Stomach (tissue), 8 donors: ENCODE measurements at regions not wholly inside any gene's neighbourhood (a gene's known extent, or its start where the extent isn't known, plus 50 kb on each side); places are given as distances from the start of the nearest gene placed in this dataset.

Source experiments
- DNase-seq, 2 donors: peaks; one replicate each; pipeline versions ENCODE4 v3.0.0 to v3.0.0-alpha.2; 2013 to 2019
- H3K27ac ChIP-seq, 5 donors: fragments of 200-600 bp in 4 of 5; sonication (generic) in 4 of 5; one replicate each; pipeline ENCODE4 v1.5.1; 2013 to 2019; ENCODE audit warnings: mild to moderate bottlenecking in 1 of 5, moderate library complexity in 1 of 5
- H3K27me3 ChIP-seq, 3 donors: fragments of 200-600 bp; sonication (generic); one replicate each; pipeline ENCODE4 v1.5.1; 2017 to 2019; ENCODE audit warnings: mixed run types in 1 of 3
- H3K36me3 ChIP-seq, 4 donors: fragments of 200-600 bp; sonication (generic); 1 replicate in 3 of 4; 2 replicates in 1 of 4; pipeline ENCODE4 v1.5.1; 2016 to 2019
- H3K4me1 ChIP-seq, 4 donors: fragments of 200-600 bp; sonication (generic); one replicate each; pipeline ENCODE4 v1.5.1; 2016 to 2019
- H3K4me3 ChIP-seq, 4 donors: fragments of 200-600 bp; sonication (generic) in 3 of 4; one replicate each; pipeline ENCODE4 v1.5.1; 2016 to 2019; ENCODE audit warnings: mild to moderate bottlenecking in 1 of 4
- H3K9me3 ChIP-seq, 4 donors: fragments of 200-600 bp; sonication (generic); one replicate each; pipeline ENCODE4 v1.5.1; 2016 to 2019
- CTCF ChIP-seq, 7 experiments: fragments of 450-650 bp in 4 of 7; fragments of 200-600 bp in 3 of 7; sonication (generic) in 3 of 7; IDR thresholded peaks; one replicate each; pipeline ENCODE4 v1.5.1; 2016 to 2019; ENCODE audit warnings: antibody characterized with exemption in 7 of 7, control low read depth in 2 of 7, mild to moderate bottlenecking in 1 of 7
- EP300 ChIP-seq: sonication (generic); formaldehyde crosslinking; IDR thresholded peaks from one replicate; pipeline ENCODE4 v1.6.1; 2017; ENCODE audit warnings: antibody characterized with exemption
- POLR2A ChIP-seq, 4 donors: fragments of 450-650 bp; IDR thresholded peaks; one replicate each; pipeline ENCODE4 v1.6.1; 2016; ENCODE audit warnings: antibody characterized with exemption in 4 of 4, control low read depth in 2 of 4, mild to moderate bottlenecking in 1 of 4, moderate library complexity in 1 of 4
- POLR2AphosphoS5 ChIP-seq, 3 donors: sonication (generic); formaldehyde crosslinking; IDR thresholded peaks; one replicate each; pipeline ENCODE4 v1.6.1; 2016; ENCODE audit warnings: antibody characterized with exemption in 3 of 3
- WGBS, 5 donors: extraction: QIAGEN DNeasy Blood & Tissue Kit in 3 of 5; methylation state at CpG; one replicate each; pipeline versions ENCODE4 v1.1.5 to v1.1.7; 2013 to 2018; 5-methylcytosine and 5-hydroxymethylcytosine counted together
- intact Hi-C: fragments of 100-400 bp; cut with DNase I; formaldehyde crosslinking; loops from one replicate; pipeline ENCODE4 v1.15.1; 2023; ENCODE audit warnings: low total_unique reads
- donor health status: healthy with polysubstance abuse.
- donor health status: Bipolar disorder and iron deficiency.
- donor health status: healthy.

GRCh38 chr22:22047776-22048175, 65.2 kb upstream of the TOP3B start:
- H3K36me3 ChIP-seq, result no peaks in the 10 kb centered on the region
- WGBS, 5 donors, result 66 to 82% (median 74%) methylated on average over 4 of the region's 4 CpGs
- H3K27me3 ChIP-seq, result peaks cover 0 to 24% (median 0%) of the 10 kb centered on the region in 3 donors
- no peaks in the 10 kb centered on the region for H3K4me1 ChIP-seq
- H3K27ac ChIP-seq, result no peak overlapping the region
- intact Hi-C loops, result no loop called here
- no peak for DNase-seq
- no peak overlapping the region for H3K4me3 ChIP-seq
- TF ChIP-seq POLR2AphosphoS5 (IDR thresholded peaks at IDR 0.05) (no peak), EP300 (no peak), CTCF (IDR thresholded peaks at IDR 0.05) (no peak), POLR2A (IDR thresholded peaks at IDR 0.05) (no peak)
- H3K9me3 ChIP-seq, result peaks cover 0 to 11% (median 0%) of the 10 kb centered on the region in 4 donors

GRCh38 chr22:22047266-22047665, 64.7 kb upstream of the TOP3B start:
- intact Hi-C loops, result no loop called here
- peaks cover 0 to 24% (median 0%) of the 10 kb centered on the region in 3 donors for H3K27me3 ChIP-seq
- 57 to 67% (median 65%) methylated on average over 3 of the region's 3 CpGs for WGBS, 5 donors
- no peak for DNase-seq
- no peaks in the 10 kb centered on the region for H3K4me1 ChIP-seq
- H3K27ac ChIP-seq, result no peak overlapping the region
- no peaks in the 10 kb centered on the region for H3K36me3 ChIP-seq
- peaks cover 0 to 6% (median 0%) of the 10 kb centered on the region in 4 donors for H3K9me3 ChIP-seq
- no peak overlapping the region for H3K4me3 ChIP-seq
- no peak for TF ChIP-seq CTCF (IDR thresholded peaks at IDR 0.05)
- TF ChIP-seq EP300, result no peak
- no peak for TF ChIP-seq POLR2AphosphoS5 (IDR thresholded peaks at IDR 0.05)
- TF ChIP-seq POLR2A (IDR thresholded peaks at IDR 0.05), result no peak

GRCh38 chr22:22046370-22046769, 63.8 kb upstream of the TOP3B start:
- Histone ChIP-seq H3K36me3 (no peaks in the 10 kb centered on the region), H3K4me1 (no peaks in the 10 kb centered on the region), H3K27ac (no peak overlapping the region), H3K4me3 (no peak overlapping the region), H3K27me3 (peaks cover 0 to 24% (median 0%) of the 10 kb centered on the region in 3 donors), H3K9me3 (peaks cover 0 to 4% (median 0%) of the 10 kb centered on the region in 4 donors)
- WGBS, 5 donors, result 29 to 49% (median 38%) methylated on average over 3 of the region's 3 CpGs
- intact Hi-C loops, result no loop called here
- TF ChIP-seq CTCF (IDR thresholded peaks at IDR 0.05) (no peak), POLR2AphosphoS5 (IDR thresholded peaks at IDR 0.05) (no peak), EP300 (no peak), POLR2A (IDR thresholded peaks at IDR 0.05) (no peak)
- no peak for DNase-seq

- WGBS, 5 donors, result 57 to 68% (median 63%) methylated on average over 6 of the region's 6 CpGs
- intact Hi-C loops, result no loop called here
- Histone ChIP-seq H3K36me3 (no peaks in the 10 kb centered on the region), H3K9me3 (no peaks in the 10 kb centered on the region), H3K4me3 (no peak overlapping the region), H3K27ac (no peak overlapping the region), H3K27me3 (peaks cover 0 to 24% (median 0%) of the 10 kb centered on the region in 3 donors), H3K4me1 (no peaks in the 10 kb centered on the region)
- TF ChIP-seq POLR2A (IDR thresholded peaks at IDR 0.05) (no peak), CTCF (IDR thresholded peaks at IDR 0.05) (no peak), POLR2AphosphoS5 (IDR thresholded peaks at IDR 0.05) (no peak), EP300 (no peak)
- DNase-seq, result no peak
Measured at GRCh38 chr22:22045571-22046335, 63.2 kb upstream of the TOP3B start.
